Naive thymus-derived CD8-positive, alpha-beta T cell (primary cell): ENCODE measurements at regions not wholly inside any gene's neighbourhood (a gene's known extent, or its start where the extent isn't known, plus 50 kb on each side); places are given as distances from the start of the nearest gene placed in this dataset.

Experiments used
- ATAC-seq, 2 donors: fragments of 150-1000 bp; cut with Tn5 transposase in 1 of 2; sonication (Bioruptor Pico), chemical (Tn5 transposase) in 1 of 2; 1 replicate in 1 of 2; 2 replicates in 1 of 2; pipeline ENCODE4 v1.10.0; 2021; ENCODE audit warnings: mild to moderate bottlenecking in 2 of 2, moderate library complexity in 2 of 2
- POLR2A ChIA-PET: fragments of 350-600 bp; sonication (Branson Sonifier 250); formaldehyde crosslinking; loops from one replicate; lab custom pipeline; 2021; ENCODE audit warnings: antibody characterized with exemption; lab: Charles Lee
- DNase-seq, 10 donors: peaks; one replicate each; pipeline versions ENCODE4 v3.0.0 to v3.0.0-alpha.2; 2020 to 2022
- H3K27ac Mint-ChIP-seq, 10 donors: one replicate each; pipeline ENCODE4 v1.8.0; 2020 to 2022; ENCODE audit warnings: mild to moderate bottlenecking in 10 of 10, mixed read lengths in 10 of 10, moderate library complexity in 4 of 10, inconsistent platforms in 1 of 10
- H3K27me3 Mint-ChIP-seq, 5 donors: one replicate each; pipeline ENCODE4 v1.8.0; 2021 to 2022; ENCODE audit warnings: mixed read lengths in 5 of 5
- H3K36me3 Mint-ChIP-seq, 3 donors: one replicate each; pipeline ENCODE4 v1.8.0; 2020 to 2022; ENCODE audit warnings: mixed read lengths in 3 of 3, mild to moderate bottlenecking in 2 of 3, inconsistent platforms in 1 of 3
- H3K4me1 Mint-ChIP-seq, 4 donors: one replicate each; pipeline ENCODE4 v1.8.0; 2021 to 2022; ENCODE audit warnings: mixed read lengths in 4 of 4
- H3K4me3 Mint-ChIP-seq, 10 donors: one replicate each; pipeline ENCODE4 v1.8.0; 2020 to 2022; ENCODE audit warnings: mild to moderate bottlenecking in 10 of 10, mixed read lengths in 10 of 10, moderate library complexity in 6 of 10, inconsistent platforms in 1 of 10
- H3K9me3 Mint-ChIP-seq, 9 donors: one replicate each; pipeline ENCODE4 v1.8.0; 2020 to 2022; ENCODE audit warnings: mixed read lengths in 9 of 9, mild to moderate bottlenecking in 3 of 9, inconsistent platforms in 1 of 9, moderate library complexity in 1 of 9

DNA sequence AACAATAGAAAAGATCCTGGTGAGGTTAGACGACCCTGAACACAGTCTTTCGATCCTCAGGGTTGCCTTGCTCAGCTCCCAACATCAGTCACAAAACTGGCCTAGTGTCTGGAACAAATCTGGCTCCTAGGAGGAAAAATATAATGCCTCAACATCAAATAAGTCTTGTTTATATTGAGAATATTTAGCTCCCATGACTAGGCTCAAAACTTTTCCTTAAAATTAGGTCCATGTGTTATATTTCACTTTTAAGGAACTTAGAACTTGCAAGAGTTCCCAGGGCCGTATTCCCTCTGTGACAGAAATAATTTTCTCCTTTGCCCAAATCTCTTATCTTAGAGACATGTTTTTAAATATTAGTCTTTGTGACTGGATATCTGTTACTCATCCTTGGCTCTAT, 819.7 kb upstream of the ZEB2 start:
- Mint-ChIP-seq H3K27me3 (peaks cover 0 to 12% (median 2%) of the 10 kb centered on the region in 5 donors), H3K4me1 (no peaks in the 10 kb centered on the region), H3K4me3 (no peak overlapping the region), H3K9me3 (no peaks in the 10 kb centered on the region), H3K36me3 (no peaks in the 10 kb centered on the region), H3K27ac (no peak overlapping the region)
- POLR2A ChIA-PET, result no interaction called here
- DNase-seq (no peak), ATAC-seq (no peak)

GRCh38 chr2:145332210-145332898, 812.4 kb upstream of the ZEB2 start:
- ATAC-seq (no peak), DNase-seq (no peak)
- peaks cover 0 to 45% (median 5%) of the 10 kb centered on the region in 5 donors for H3K27me3 Mint-ChIP-seq
- H3K27ac Mint-ChIP-seq, result no peak overlapping the region
- H3K36me3 Mint-ChIP-seq, result no peaks in the 10 kb centered on the region
- H3K9me3 Mint-ChIP-seq, result no peaks in the 10 kb centered on the region
- POLR2A ChIA-PET, result no interaction called here
- no peaks in the 10 kb centered on the region for H3K4me1 Mint-ChIP-seq
- H3K4me3 Mint-ChIP-seq, result no peak overlapping the region

- POLR2A ChIA-PET, result no interaction called here
- Mint-ChIP-seq H3K4me3 (no peak overlapping the region), H3K27me3 (peaks cover 0 to 35% (median 3%) of the 10 kb centered on the region in 5 donors), H3K36me3 (no peaks in the 10 kb centered on the region), H3K9me3 (no peaks in the 10 kb centered on the region), H3K4me1 (peaks cover 1 to 3% (median 2%) of the 10 kb centered on the region in 4 donors), H3K27ac (no peak overlapping the region)
- ATAC-seq, result no peak
- no peak for DNase-seq
Observed at GRCh38 chr2:145329971-145330370, 810.1 kb upstream of the ZEB2 start.

DNA sequence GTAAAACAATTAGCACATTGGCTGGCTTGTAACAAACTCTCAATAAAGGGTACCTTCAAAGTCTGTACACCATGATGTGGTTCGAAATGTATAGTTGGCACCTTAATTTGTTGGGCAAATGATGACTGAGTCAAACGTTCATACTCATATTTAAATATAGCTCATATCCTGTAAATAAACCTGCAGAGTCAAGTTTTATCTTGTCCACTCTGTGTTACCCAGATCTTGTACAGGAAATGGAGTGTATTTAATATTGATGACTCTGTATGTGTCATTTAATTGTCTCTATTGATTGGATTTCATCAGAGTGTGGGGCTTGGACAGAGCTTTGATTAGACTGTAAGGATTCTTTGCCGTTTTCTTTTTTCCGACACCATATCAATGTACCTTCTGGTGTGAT, 805.6 kb upstream of the ZEB2 start:
- POLR2A ChIA-PET, result no interaction called here
- no peaks in the 10 kb centered on the region for H3K36me3 Mint-ChIP-seq
- no peaks in the 10 kb centered on the region for H3K9me3 Mint-ChIP-seq
- H3K4me3 Mint-ChIP-seq, result no peak overlapping the region
- peaks cover 16 to 22% (median 19%) of the 10 kb centered on the region in 4 donors for H3K4me1 Mint-ChIP-seq
- no peak for DNase-seq
- peaks cover 0 to 17% (median 4%) of the 10 kb centered on the region in 5 donors for H3K27me3 Mint-ChIP-seq
- no peak overlapping the region for H3K27ac Mint-ChIP-seq
- ATAC-seq, result no peak

DNA sequence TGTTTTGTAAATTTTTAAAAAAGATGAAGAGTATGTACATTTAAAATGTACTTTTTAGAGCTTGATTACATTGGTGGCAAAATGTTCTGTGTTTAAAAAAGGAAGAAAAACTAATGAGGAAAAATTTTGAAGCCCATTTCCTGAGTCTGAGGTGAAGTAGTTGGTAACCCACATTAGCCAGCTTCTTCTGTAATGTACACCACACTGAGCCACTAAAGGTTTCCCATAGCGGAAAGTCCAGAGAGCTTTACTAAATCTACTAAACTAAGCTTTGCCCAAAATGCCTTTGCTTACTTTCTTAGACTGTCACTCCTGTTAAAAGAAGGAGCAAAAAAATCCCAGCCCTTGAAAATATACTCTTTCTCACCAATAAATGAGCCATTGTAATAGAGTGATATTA, 804.8 kb upstream of the ZEB2 start:
- DNase-seq, result no peak
- Mint-ChIP-seq H3K27ac (no peak overlapping the region), H3K9me3 (no peaks in the 10 kb centered on the region), H3K4me3 (no peak overlapping the region), H3K27me3 (peaks cover 0 to 10% (median 4%) of the 10 kb centered on the region in 5 donors), H3K4me1 (peaks cover 16 to 22% (median 19%) of the 10 kb centered on the region in 4 donors), H3K36me3 (no peaks in the 10 kb centered on the region)
- no peak for ATAC-seq
- POLR2A ChIA-PET, result no interaction called here

DNA sequence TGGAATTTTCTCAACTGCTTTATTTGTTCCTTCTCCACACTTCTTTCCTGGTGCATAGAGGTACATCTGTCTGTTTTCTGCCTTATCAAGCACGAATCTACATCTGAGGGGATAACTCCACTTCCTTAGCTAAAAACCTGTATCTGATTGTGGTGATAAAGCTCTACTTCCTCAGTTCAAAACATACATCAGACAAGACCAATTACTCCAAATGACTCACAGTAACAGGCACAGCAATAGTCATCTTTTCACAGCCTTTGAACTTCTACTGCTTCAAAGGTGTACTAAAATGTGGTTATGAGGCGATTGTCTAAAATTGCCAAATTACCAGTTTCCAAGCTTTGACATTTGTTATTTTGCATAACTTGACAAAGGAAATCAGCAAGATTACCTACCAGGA, 803.6 kb upstream of the ZEB2 start:
- ATAC-seq (peak; percentile 88 to 90), DNase-seq (peak in 4 of 10 donors; percentile 2 to 46 (median 18))
- H3K4me3 Mint-ChIP-seq, result peak overlapping the region in 4 of 10 donors; percentile 12 to 61 (median 20)
- peak overlapping the region in 3 of 10 donors; percentile 0 to 74 (median 52) for H3K27ac Mint-ChIP-seq
- H3K36me3 Mint-ChIP-seq, result no peaks in the 10 kb centered on the region
- no peaks in the 10 kb centered on the region for H3K9me3 Mint-ChIP-seq
- H3K27me3 Mint-ChIP-seq, result peaks cover 0 to 4% (median 0%) of the 10 kb centered on the region in 5 donors
- POLR2A ChIA-PET, result interaction anchor here (0.5 kb wide), 1 partner anchor 905 kb away, joined by 3 read pairs; no protein-coding TSS in a partner anchor
- H3K4me1 Mint-ChIP-seq, result peaks cover 16 to 22% (median 19%) of the 10 kb centered on the region in 4 donors

DNA sequence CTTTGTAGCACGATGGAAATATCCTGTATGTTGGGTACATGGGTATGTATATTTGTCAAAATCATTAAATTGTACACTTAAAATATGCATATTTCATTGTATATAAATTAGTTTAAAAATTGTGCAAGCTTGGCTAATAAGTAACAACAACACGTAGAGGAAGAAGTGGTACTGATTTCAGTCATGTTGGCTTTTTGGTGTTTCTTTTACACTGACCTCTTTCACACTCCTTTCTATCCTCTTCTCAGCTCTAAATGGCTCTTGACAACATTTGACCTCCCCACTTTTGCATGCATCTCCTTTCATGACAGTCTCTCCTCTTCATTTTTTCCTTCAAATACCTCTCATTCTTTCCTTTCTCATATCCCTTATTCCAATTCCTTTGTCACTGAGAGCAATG, 801.4 kb upstream of the ZEB2 start:
- H3K27ac Mint-ChIP-seq, result no peak overlapping the region
- peaks cover 0 to 2% (median 0%) of the 10 kb centered on the region in 5 donors for H3K27me3 Mint-ChIP-seq
- no peaks in the 10 kb centered on the region for H3K9me3 Mint-ChIP-seq
- H3K4me1 Mint-ChIP-seq, result peaks cover 16 to 22% (median 19%) of the 10 kb centered on the region in 4 donors
- ATAC-seq, result no peak
- H3K4me3 Mint-ChIP-seq, result no peak overlapping the region
- no peaks in the 10 kb centered on the region for H3K36me3 Mint-ChIP-seq
- POLR2A ChIA-PET, result no interaction called here
- DNase-seq, result no peak

GRCh38 chr2:145316496-145316895, 796.6 kb upstream of the ZEB2 start:
- H3K4me1 Mint-ChIP-seq, result no peaks in the 10 kb centered on the region
- peaks cover 0 to 6% (median 1%) of the 10 kb centered on the region in 9 donors for H3K9me3 Mint-ChIP-seq
- H3K4me3 Mint-ChIP-seq, result no peak overlapping the region
- ATAC-seq (no peak), DNase-seq (no peak)
- POLR2A ChIA-PET, result no interaction called here
- no peaks in the 10 kb centered on the region for H3K36me3 Mint-ChIP-seq
- H3K27me3 Mint-ChIP-seq, result peaks cover 0 to under 1% (median 0%) of the 10 kb centered on the region in 5 donors
- peak overlapping the region in 1 of 10 donors; percentile 2 for H3K27ac Mint-ChIP-seq

DNA sequence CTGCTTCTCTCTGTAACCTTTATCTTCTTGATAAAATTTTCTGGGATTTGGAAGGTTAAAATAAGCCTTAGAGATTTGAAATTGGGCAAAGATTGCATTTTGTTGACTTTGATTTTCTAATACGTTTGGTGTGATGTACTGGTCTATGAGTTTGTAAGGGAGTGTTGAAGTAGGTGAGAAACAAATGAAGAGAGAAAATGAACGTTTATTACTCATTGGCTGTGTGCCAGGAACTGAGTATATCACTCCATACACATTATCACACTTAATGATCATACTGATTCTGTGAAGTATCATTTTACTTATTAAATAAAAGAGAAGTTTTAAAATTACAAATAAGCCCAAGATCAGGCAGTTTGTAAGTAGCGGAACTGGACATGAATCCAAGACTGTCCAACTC, 795.1 kb upstream of the ZEB2 start:
- Mint-ChIP-seq H3K36me3 (no peaks in the 10 kb centered on the region), H3K27me3 (peaks cover 0 to 2% (median 0%) of the 10 kb centered on the region in 5 donors), H3K4me3 (no peak overlapping the region), H3K27ac (no peak overlapping the region), H3K4me1 (no peaks in the 10 kb centered on the region), H3K9me3 (peaks cover 0 to 8% (median 4%) of the 10 kb centered on the region in 9 donors)
- no peak for DNase-seq
- POLR2A ChIA-PET, result no interaction called here
- ATAC-seq, result no peak

GRCh38 chr2:145314119-145314633, 794.3 kb upstream of the ZEB2 start:
- Mint-ChIP-seq H3K36me3 (no peaks in the 10 kb centered on the region), H3K27me3 (peaks cover 0 to 3% (median 0%) of the 10 kb centered on the region in 5 donors), H3K27ac (no peak overlapping the region), H3K9me3 (peaks cover 0 to 8% (median 4%) of the 10 kb centered on the region in 9 donors), H3K4me1 (no peaks in the 10 kb centered on the region), H3K4me3 (no peak overlapping the region)
- DNase-seq (no peak), ATAC-seq (no peak)
- POLR2A ChIA-PET, result no interaction called here

DNA sequence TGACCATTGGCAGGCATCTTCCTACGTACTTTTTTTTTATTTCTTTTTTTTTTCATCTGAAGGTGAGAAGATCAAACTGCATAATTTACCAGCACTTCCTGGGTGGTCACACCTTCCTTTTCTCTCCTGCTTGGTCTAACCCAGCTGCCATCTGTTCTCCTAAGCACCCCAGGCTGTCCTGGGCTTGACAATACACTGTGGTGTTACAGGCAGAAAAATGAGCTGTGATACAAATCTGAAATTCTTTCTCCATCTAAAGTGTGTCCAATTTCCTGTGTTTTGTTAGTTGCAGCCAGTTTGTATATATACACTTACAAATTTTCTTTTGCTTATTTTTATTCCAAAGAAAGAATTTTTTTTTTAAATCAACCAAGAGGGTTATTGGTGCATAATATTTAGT, 786.0 kb upstream of the ZEB2 start:
- peaks cover 0 to 1% (median 0%) of the 10 kb centered on the region in 5 donors for H3K27me3 Mint-ChIP-seq
- no peak overlapping the region for H3K4me3 Mint-ChIP-seq
- no peak for DNase-seq
- peaks cover 0 to 2% (median 0%) of the 10 kb centered on the region in 9 donors for H3K9me3 Mint-ChIP-seq
- no peak for ATAC-seq
- POLR2A ChIA-PET, result no interaction called here
- H3K27ac Mint-ChIP-seq, result no peak overlapping the region
- H3K36me3 Mint-ChIP-seq, result no peaks in the 10 kb centered on the region
- H3K4me1 Mint-ChIP-seq, result no peaks in the 10 kb centered on the region

DNA sequence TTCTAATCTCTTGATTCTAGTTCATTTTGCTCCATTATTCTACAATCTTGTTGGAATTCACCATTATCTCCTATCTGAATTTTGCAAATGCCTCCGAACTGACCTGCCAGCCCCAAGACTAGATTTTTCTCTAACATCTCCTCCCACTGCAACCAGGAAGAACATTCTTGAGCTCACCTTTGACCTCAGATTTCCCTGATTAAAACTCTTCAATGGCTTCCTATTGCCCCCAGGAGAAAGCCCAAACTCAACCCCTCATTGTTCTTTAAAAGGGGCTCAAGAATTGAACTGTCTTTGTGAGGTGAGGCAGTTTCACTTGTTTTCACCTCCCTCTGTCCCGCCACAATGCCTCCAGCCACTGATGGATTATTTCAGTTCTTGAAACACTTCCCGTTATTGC, 784.6 kb upstream of the ZEB2 start:
- no peak overlapping the region for H3K27ac Mint-ChIP-seq
- peaks cover 0 to 1% (median 0%) of the 10 kb centered on the region in 5 donors for H3K27me3 Mint-ChIP-seq
- no peaks in the 10 kb centered on the region for H3K36me3 Mint-ChIP-seq
- no peaks in the 10 kb centered on the region for H3K4me1 Mint-ChIP-seq
- DNase-seq (no peak), ATAC-seq (no peak)
- peaks cover 0 to 2% (median 0%) of the 10 kb centered on the region in 9 donors for H3K9me3 Mint-ChIP-seq
- POLR2A ChIA-PET, result no interaction called here
- no peak overlapping the region for H3K4me3 Mint-ChIP-seq

GRCh38 chr2:145303536-145303935, 783.6 kb upstream of the ZEB2 start:
- POLR2A ChIA-PET, result no interaction called here

More at GRCh38 chr2:145303536-145303935, 783.6 kb upstream of the ZEB2 start:
- Mint-ChIP-seq H3K4me1 (no peaks in the 10 kb centered on the region), H3K27ac (no peak overlapping the region), H3K27me3 (peaks cover 0 to 7% (median 3%) of the 10 kb centered on the region in 5 donors), H3K9me3 (no peaks in the 10 kb centered on the region), H3K4me3 (no peak overlapping the region), H3K36me3 (no peaks in the 10 kb centered on the region)
- DNase-seq (no peak), ATAC-seq (no peak)
